ENCODE measurements at regions not wholly inside any gene's neighbourhood (a gene's known extent, or its start where the extent isn't known, plus 50 kb on each side); places are given as distances from the start of the nearest gene placed in this dataset.

DNA sequence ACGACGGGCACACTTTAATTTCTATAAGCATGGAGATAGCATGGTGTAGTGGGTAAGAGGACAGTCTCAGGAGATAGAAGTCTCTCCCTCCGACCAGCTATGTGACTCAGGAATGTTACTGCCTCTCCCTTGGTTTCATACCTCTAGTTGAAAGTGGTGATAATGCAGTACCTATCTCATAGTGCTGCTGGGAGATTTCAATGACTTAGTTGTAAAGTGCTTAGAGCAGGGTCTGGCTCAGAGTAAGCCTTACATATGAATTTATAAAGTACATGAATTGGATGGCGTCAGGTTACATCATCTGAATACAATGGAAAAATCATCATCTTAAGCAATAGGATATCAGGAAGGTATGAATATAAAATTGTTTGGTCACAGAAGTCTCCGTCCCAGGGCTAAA lies 952.8 kb upstream of the EDIL3 start:
- no peaks in the 10 kb centered on the region for H3K23me2 ChIP-seq (ENCODE audit: insufficient read length, low read depth, low read length, poor library complexity, severe bottlenecking)
- H3K4me1 ChIP-seq (ENCODE audit: insufficient read depth, low read length): no peaks in the 10 kb centered on the region
- H2BK20ac ChIP-seq (ENCODE audit: low read depth, low read length, poor library complexity, severe bottlenecking): no peak overlapping the region
- Mint-ChIP-seq H3K36me3 (ENCODE audit: insufficient read depth in 1 of 3, low read depth in 3 of 3) (no peaks in the 10 kb centered on the region), H3K4me1 (no peaks in the 10 kb centered on the region), H3K9me3 (no peaks in the 10 kb centered on the region), H3K27me3 (ENCODE audit: low read depth) (no peaks in the 10 kb centered on the region), H3K4me3 (no peak overlapping the region), H3K27ac (no peak overlapping the region)
- no peak overlapping the region for H3K9ac ChIP-seq (ENCODE audit: extremely low read depth, insufficient read length, low read length)
- no peaks in the 10 kb centered on the region for H3K9me3 ChIP-seq (ENCODE audit: control insufficient read depth, low read depth, low read length)
- H4K8ac ChIP-seq (replicated peaks; ENCODE audit: insufficient read length, low read depth, low read length): no peak overlapping the region
- H2BK15ac ChIP-seq (ENCODE audit: low read depth, low read length): no peak overlapping the region
- H4K20me1 ChIP-seq (ENCODE audit: control insufficient read depth, insufficient read depth, insufficient read length): no peaks in the 10 kb centered on the region
- H3K14ac ChIP-seq (ENCODE audit: insufficient read depth, low read length): no peak overlapping the region
- no CpG with 5 or more reads among the region's 5 CpGs for WGBS (ENCODE audit: extremely low coverage, insufficient read length, low lambda C conversion rate)
- H3K23ac ChIP-seq (ENCODE audit: insufficient read length, low read depth, low read length): no peak overlapping the region
- H3K4me2 ChIP-seq (ENCODE audit: insufficient read depth, insufficient read length, low read length): no peak overlapping the region
- no peak overlapping the region for H3K18ac ChIP-seq (ENCODE audit: insufficient read length, low read depth, low read length)
- H3K27ac ChIP-seq (ENCODE audit: insufficient read length, low read depth, low read length): no peak overlapping the region
- H3K79me1 ChIP-seq (ENCODE audit: insufficient read depth, low read depth, low read length, poor library complexity, severe bottlenecking): no peaks in the 10 kb centered on the region
- H4K5ac ChIP-seq (ENCODE audit: insufficient read length, low read depth, low read length): no peak overlapping the region
- H2BK120ac ChIP-seq (ENCODE audit: low read depth, low read length, poor library complexity, severe bottlenecking): no peak overlapping the region
- no peak for TF ChIP-seq CTCF (conservative IDR thresholded peaks at IDR 0.05)
- no peak overlapping the region for H3K4ac ChIP-seq (ENCODE audit: low read depth, low read length)
- H2AFZ ChIP-seq (ENCODE audit: low read length): no peak overlapping the region
- H3K79me2 ChIP-seq (ENCODE audit: insufficient read depth, low read length): no peaks in the 10 kb centered on the region
- no peak overlapping the region for H3T11ph ChIP-seq (ENCODE audit: low read length)
- H4K91ac ChIP-seq (ENCODE audit: insufficient read length, low read depth, low read length): no peak overlapping the region
- no peak for DNase-seq
- no peak overlapping the region for H2BK5ac ChIP-seq (ENCODE audit: insufficient read length, low read length)
- H2BK12ac ChIP-seq (ENCODE audit: insufficient read length, low read depth, low read length): no peak overlapping the region
- no peak overlapping the region for H3K56ac ChIP-seq (ENCODE audit: insufficient read length, low read depth, low read length)
- no peak overlapping the region for H2AK5ac ChIP-seq (ENCODE audit: insufficient read length, low read length)
- H3K27me3 ChIP-seq (ENCODE audit: insufficient read depth, low read length): no peaks in the 10 kb centered on the region

All from H9 (cell line).